NCI-H510A (cell line): ENCODE measurements at regions not wholly inside any gene's neighbourhood (a gene's known extent, or its start where the extent isn't known, plus 50 kb on each side); places are given as distances from the start of the nearest gene placed in this dataset.
A peak's percentile ranks its signal among the peaks of the same experiment; 100 is the strongest.
"Not testable (repeated sequence)": the region's sequence is repeated elsewhere in the genome, so short reads cannot be mapped to it uniquely, and the experiment has no call there.

ENCODE experiments used
- DNase-seq: peaks from one replicate; lab custom pipeline; 2025; lab: John Stamatoyannopoulos, UW

GRCh38 chr1:67530071-67530470 lies 99.9 kb upstream of the SERBP1 start:
- DNase-seq: no peak

GRCh38 chr1:67532452-67533216 lies 102.4 kb upstream of the SERBP1 start:
- DNase-seq: peak; percentile 40

- peak; percentile 79 for DNase-seq
These were observed 104.4 kb upstream of the SERBP1 start for GRCh38 chr1:67534627-67535065.

GRCh38 chr1:67535474-67535873 lies 105.3 kb upstream of the SERBP1 start:
- DNase-seq: no peak

- no peak for DNase-seq
These were observed 106.9 kb upstream of the SERBP1 start for GRCh38 chr1:67536957-67537666.

- DNase-seq: no peak
These were observed 107.4 kb upstream of the SERBP1 start for GRCh38 chr1:67537667-67538018.

GRCh38 chr1:67540025-67540732 lies 110.0 kb upstream of the SERBP1 start:
- DNase-seq: no peak

- DNase-seq: no peak
These were observed 110.5 kb upstream of the SERBP1 start for GRCh38 chr1:67540733-67541125.

- no peak for DNase-seq
These were observed 112.5 kb upstream of the SERBP1 start for GRCh38 chr1:67542747-67543146.

GRCh38 chr1:67544921-67545320 lies 114.7 kb upstream of the SERBP1 start:
- DNase-seq: no peak

- no peak for DNase-seq
These were observed 115.2 kb upstream of the SERBP1 start for GRCh38 chr1:67545364-67545763.

- no peak for DNase-seq
These were observed 121.2 kb upstream of the SERBP1 start for GRCh38 chr1:67551375-67551774.

- no peak for DNase-seq
These were observed 122.1 kb upstream of the SERBP1 start for GRCh38 chr1:67552336-67552759.

- DNase-seq: not testable (repeated sequence)
These were observed 124.0 kb upstream of the SERBP1 start for GRCh38 chr1:67554204-67554603.

GRCh38 chr1:67555461-67556296 lies 125.5 kb upstream of the SERBP1 start:
- DNase-seq: no peak

GRCh38 chr1:67556297-67556900 lies 126.2 kb upstream of the SERBP1 start:
- no peak for DNase-seq

- DNase-seq: no peak
These were observed 127.1 kb upstream of the GADD45A start for GRCh38 chr1:67557696-67558448.

GRCh38 chr1:67558449-67559193 lies 126.4 kb upstream of the GADD45A start:
- no peak for DNase-seq

GRCh38 chr1:67559222-67559700 lies 125.7 kb upstream of the GADD45A start:
- no peak for DNase-seq
